GM18868 (cell line): ENCODE measurements at regions not wholly inside any gene's neighbourhood (a gene's known extent, or its start where the extent isn't known, plus 50 kb on each side); places are given as distances from the start of the nearest gene placed in this dataset.

Experiments
- ATAC-seq: cut with Tn5 transposase; IDR thresholded peaks from one replicate; pipeline ENCODE4 v1.9.1; 2021; ENCODE audit warnings: mild to moderate bottlenecking, moderate library complexity; ENCODE audit not compliant: unreplicated experiment

DNA sequence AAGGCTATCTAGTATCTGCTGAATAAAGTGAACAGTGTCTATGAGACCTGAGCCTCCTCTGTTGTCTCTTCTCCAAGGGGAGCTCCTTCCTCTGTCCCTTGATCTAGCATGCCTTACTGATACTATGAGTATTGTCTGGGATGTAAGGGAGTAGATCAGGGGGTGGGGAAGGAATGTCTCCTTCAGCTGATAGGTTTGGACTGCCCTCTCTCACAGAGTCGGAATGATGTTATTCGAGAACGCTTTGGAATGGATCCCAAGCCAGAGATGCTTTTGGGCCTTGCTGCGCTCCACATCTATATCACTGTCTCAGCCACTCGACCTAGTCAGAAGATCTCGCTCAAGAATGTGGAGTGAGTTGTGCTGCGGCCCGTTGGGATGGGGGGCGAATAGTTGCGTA, 68.3 kb upstream of the PRPS1 start:
- no peak for ATAC-seq

DNA sequence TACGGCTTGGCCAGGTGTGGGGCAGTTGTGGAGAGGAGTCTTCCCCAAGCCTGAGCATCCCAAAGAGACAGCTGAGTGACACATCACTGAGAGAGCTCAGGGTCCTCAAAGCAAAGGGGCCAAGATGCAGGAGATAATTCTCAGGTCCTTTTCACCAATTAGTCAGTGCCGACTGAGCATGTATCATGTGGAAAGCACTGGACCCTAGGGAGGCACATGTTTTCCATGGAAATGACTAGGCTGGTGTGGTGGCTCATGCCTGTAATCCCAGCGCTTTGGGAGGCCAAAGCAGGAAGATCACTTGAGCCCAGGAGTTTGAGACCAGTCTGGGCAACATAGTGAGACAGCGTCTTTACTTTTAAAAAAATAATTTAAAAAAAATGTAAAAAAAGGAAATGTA, 67.3 kb upstream of the PRPS1 start:
- no peak for ATAC-seq

DNA sequence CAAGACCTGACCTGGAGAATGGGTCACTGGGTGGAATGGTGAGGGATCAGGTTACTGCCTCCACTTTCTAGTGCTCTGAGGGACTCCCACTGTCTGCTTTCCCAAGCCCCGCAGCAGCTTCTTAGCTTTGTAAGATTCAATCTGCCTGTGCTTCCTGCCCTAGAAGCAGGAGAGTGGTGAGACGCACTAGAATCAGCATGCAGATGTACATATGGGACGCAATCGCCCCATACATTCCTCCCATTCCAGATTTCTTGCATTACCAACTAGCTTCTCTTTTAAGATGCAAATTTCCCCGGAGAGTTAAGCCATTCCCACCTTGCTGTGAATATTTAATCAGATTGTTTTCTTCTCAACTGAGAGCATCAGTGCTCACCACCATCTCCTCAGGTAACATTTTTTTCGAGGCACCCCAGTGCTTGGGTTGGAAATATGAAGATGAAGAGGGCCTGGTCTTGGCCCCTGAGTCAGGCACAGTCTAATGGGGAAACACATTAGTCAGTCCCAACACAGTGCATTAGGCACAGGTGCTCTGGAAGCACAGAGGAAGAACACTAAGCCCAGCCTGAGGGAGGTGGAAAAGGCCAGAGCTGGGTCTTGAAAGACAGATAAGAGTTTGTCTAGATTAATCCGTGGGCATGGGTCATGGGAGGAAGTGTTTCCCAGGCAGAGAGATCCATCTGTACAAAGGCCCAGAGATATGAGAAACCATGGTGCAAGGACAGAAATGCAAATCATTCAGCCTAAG, 66.7 kb upstream of the PRPS1 start:
- no peak for ATAC-seq

DNA sequence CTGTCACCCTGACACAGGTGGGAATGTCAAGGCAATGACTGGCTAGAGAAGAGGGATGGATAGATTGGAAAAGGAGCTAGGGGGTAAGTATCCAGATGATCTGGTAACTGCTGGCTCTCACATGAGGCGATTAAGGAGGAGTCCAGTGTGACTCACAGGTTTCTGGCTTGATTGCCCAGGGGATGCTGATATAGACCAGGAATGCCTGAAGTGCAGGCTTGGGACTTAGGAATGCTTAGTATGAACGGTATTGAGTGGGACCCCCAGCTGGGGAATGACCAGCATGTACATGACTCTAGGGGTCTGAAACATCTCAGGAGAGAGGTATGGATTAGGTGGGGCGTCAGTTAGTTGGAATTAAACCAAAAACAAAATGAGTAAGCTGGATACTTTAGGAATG, 65.8 kb upstream of the PRPS1 start:
- ATAC-seq, result no peak

GRCh38 chrX:107563824-107564223, 64.5 kb upstream of the PRPS1 start:
- ATAC-seq, result no peak

GRCh38 chrX:107565015-107565414, 63.3 kb upstream of the PRPS1 start:
- ATAC-seq, result no peak

GRCh38 chrX:107565931-107566603, 62.2 kb upstream of the PRPS1 start:
- ATAC-seq, result peak; percentile 55

GRCh38 chrX:107566604-107567262, 61.6 kb upstream of the PRPS1 start:
- no peak for ATAC-seq

- ATAC-seq, result no peak
Measured at GRCh38 chrX:107567370-107567769, 60.9 kb upstream of the PRPS1 start.

DNA sequence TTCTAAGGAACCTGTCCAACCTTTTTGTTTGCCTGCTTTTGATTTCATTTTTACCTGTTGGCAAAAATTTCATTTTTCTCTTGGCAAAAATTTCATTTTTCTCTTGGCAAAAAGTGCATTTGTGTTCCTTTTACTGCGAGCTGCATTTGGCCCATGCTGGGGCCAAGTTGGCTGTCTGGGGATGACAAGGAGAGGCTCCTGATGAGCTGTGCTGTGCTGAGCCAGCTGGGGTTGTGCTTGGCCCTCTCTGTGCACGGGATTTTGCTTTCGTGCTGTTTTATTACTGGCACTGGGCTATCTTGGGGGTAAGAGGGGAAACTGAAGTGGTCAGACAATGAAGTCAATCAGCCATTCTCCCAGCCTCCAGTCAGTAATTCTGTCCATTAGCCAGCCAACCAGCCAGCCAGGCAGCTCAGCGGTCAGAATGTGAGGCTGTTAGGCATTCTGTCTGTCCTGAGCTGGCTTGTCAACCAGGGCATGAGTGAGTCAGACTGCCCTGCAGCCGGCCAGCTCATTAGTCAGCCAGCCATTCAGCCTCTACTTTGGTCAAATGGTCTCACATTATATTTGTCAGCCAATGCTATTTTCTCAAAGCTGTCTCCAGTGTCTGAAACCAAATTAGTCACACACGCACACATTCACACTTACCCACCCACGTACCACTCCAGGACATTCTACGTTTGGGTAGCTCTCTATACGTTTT, 56.9 kb upstream of the PRPS1 start:
- ATAC-seq, result peak; percentile 48

DNA sequence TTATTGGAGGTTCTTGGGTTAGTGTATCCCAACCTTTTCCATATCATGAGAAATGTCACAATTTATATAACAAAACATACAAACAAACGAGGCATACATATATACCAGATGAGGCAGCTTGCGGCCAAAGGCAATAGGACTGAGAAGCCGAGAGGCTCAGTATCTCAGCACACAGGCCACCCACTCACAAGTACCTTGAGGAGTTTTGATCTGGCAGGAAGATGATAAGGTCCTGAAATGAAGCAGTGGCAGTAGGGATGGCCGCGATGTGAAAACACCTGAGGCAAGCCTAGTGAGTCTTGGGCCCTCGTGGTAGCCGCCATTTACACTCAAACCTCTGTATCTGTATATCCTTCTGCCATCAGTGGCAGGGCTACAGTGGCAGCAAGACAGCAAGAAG, 55.3 kb upstream of the PRPS1 start:
- ATAC-seq, result no peak

GRCh38 chrX:107574054-107574683, 54.1 kb upstream of the PRPS1 start:
- ATAC-seq, result peak; percentile 67

DNA sequence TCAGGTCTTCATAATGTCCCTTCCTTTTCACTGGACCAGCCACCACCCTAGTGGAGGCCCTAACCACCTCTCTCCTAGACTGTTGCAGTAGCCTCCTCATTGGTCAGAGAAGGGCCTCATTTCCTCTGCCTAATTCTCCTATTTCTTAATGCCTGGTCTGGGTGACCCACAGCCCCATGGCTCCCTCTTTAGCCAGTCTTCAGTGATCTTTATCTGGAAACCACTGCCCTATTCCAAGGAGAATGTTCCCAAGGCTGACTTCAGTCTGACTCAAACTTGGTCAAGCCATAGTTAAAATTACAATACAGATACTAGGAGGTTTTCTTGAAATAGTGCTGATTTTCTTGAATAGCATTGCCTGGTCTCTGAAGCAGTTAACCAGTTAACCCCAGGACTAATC, 53.6 kb upstream of the PRPS1 start:
- ATAC-seq, result no peak

DNA sequence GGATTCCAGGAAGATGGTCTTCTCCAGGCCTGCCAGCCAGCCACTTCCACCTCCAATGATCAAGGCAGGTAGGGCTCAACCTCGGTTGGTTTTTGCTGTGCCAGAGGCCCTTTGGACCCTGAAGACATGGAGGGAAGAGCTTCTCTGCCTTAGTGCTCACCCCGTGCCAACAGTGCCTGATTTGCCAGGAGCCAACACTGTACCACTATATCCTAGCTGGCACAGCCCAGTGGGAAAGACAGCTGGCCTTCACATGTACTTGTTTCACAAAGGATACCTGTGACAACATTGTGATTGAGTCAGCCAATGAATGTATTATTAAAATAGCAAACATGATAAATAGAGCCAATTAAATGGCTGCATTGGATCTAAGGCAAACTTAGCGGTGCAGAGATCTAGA, 51.9 kb upstream of the PRPS1 start:
- no peak for ATAC-seq

- ATAC-seq, result peak; percentile 83
Measured at GRCh38 chrX:107576841-107577240, 51.5 kb upstream of the PRPS1 start.

GRCh38 chrX:107577933-107578332, 50.4 kb upstream of the PRPS1 start:
- ATAC-seq, result no peak
